ENCODE measurements at regions not wholly inside any gene's neighbourhood (a gene's known extent, or its start where the extent isn't known, plus 50 kb on each side); places are given as distances from the start of the nearest gene placed in this dataset.

DNA sequence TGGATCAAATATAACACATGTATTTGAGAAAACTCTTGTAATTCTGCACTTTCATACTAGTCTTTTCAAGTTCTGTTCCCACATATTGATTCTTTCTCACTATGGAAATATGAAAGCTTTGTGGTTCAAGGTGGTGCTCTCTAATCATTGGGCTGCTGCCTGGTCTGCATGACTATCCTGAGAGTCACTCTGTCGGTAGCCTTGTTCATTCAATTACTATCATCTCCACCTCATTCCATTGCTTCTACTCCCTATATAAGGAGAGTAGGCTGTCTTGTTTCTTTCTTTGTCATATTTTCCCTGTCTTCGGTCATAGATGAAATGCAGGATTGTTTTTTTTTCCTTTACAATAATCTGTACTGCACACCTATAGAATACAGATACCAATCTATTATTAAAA, 341.4 kb upstream of the ACTBL2 start:
- no peak for DNase-seq (ENCODE audit: low read depth in 4 of 4, low spot score in 1 of 4)

DNA sequence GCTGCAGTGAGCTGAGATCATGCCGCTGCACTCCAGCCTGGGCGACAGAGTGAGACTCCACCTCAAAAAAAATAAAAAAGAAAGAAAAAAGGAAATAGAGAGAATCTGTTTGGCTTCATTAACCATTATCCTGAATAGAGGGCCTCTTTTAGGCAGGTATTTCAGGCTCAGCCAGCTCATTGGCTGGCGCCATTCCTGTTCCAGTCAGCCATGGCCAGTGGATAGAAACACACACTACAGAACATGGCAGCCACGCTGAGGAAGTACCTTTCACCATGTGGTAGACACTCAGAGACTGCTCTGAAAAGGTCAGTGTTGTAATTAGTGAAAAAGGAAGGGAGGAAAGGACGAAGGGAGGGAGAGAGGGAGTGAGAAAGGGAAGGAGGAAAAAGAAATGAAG, 340.0 kb upstream of the ACTBL2 start:
- DNase-seq (ENCODE audit: low read depth in 4 of 4, low spot score in 1 of 4), result no peak

DNA sequence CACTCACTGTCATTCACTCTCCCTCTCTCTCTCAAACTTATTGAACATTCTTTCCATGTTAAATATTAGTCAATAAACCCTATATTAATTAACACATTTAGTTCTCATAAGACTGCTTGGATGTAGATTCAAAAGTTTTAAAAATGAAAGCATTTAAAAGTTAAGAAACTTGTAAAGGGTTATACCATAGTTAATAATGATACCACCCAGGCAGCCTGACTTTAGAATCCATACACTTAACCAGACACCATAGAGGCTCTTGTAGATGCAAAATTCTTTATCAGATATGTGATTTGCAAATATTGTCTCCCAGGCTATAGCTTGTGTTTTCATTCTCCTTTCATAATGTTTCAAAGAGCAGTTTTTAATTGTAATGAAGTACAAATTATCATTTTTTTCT, 335.8 kb upstream of the ACTBL2 start:
- DNase-seq (ENCODE audit: low read depth in 4 of 4, low spot score in 1 of 4), result no peak

DNA sequence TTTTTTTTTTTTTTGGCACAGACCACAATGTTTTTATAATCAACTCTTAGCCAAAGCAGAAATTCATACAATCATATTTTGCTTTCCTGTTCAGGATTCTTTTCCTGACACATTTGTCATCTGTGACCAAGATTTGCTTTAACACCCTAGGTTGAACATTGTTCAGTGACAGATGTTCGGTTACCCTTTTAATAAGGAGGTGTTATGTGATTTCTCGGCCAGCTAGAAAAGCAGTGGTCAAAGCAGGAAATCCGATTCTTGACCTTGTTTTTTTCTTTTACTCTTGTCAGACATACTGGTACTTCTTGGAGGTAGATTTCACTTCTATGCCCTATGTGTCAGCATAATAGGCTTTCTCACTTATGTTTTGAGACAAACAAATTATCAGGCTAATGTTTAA, 335.3 kb upstream of the ACTBL2 start:
- DNase-seq (ENCODE audit: low read depth in 4 of 4, low spot score in 1 of 4), result no peak

DNA sequence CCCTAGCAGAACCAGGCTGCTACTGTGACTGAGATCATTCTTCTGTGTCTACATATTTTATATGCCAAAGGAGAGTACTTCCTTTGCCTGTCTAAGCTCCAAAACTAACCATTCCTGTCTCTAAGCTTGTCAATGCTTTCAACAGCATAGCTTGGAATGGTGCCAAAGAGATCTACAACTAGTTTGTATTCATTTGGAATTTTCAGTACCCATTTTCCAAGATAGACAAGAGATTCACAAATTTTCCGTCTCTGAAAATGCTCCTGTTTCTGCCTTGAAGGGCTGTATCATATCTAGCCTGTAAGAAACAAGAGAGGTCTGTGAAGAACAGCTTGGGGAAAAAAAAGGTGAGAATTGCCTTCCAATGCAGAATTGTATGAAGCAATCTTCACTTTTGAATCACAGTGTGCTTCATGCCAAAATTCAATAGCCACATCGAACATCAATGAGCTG, 334.4 kb upstream of the ACTBL2 start:
- DNase-seq (ENCODE audit: low read depth in 4 of 4, low spot score in 1 of 4), result no peak

- DNase-seq (ENCODE audit: low read depth in 4 of 4, low spot score in 1 of 4), result no peak
These were observed 333.5 kb upstream of the ACTBL2 start for GRCh38 chr5:57816108-57816507.

DNA sequence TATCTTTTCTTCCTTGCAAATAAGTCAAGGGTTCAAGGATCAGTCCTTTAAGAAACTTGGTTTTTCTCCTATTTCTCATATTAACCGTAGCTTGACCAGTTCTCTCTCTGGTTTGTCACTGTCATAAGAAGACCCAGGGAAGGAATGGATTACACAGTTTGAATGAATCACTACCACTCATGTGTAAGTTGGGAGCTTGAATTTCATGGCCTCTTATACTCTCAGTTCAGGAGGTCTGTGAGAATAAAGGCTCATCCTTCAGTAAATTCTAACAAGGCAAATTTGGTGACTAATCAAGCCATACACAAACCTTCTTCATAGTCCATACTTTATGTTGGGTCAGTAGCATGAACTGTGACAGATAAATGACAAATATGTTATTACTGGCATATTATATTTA, 323.1 kb upstream of the ACTBL2 start:
- no peak for DNase-seq (ENCODE audit: low read depth in 4 of 4, low spot score in 1 of 4)

- no peak for DNase-seq (ENCODE audit: low read depth in 4 of 4, low spot score in 1 of 4)
These were observed 322.6 kb upstream of the ACTBL2 start for GRCh38 chr5:57805170-57805569.

GRCh38 chr5:57804505-57804904, 321.9 kb upstream of the ACTBL2 start:
- no peak for DNase-seq (ENCODE audit: low read depth in 4 of 4, low spot score in 1 of 4)

DNA sequence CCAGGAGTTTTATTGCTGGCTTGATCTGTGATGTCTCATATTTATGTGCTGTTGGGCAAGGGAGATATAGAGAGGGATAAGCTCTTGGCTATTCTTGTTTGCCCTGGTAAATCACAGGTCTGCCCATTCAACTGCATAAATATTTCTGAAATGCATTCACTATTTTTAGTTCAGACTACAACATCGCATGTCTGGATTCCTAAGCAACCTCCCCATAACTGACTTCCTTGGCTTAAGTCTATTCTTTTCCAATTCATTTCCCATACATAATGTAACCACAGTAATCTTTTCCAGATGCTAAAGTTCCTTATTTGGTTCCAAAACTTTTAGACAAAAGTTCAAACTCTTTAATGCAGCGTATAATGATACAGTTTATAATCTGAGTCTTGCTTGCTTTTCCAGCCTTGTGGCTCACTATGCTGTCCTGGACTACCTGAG, 321.4 kb upstream of the ACTBL2 start:
- no peak for DNase-seq (ENCODE audit: low read depth in 4 of 4, low spot score in 1 of 4)

- DNase-seq (ENCODE audit: low read depth in 4 of 4, low spot score in 1 of 4), result no peak
These were observed 319.5 kb upstream of the ACTBL2 start for GRCh38 chr5:57802131-57802530.

- no peak for DNase-seq (ENCODE audit: low read depth in 4 of 4, low spot score in 1 of 4)
These were observed 312.6 kb upstream of the ACTBL2 start for GRCh38 chr5:57795203-57795602.

GRCh38 chr5:57791875-57792274, 309.3 kb upstream of the ACTBL2 start:
- DNase-seq (ENCODE audit: low read depth in 4 of 4, low spot score in 1 of 4), result no peak

- DNase-seq (ENCODE audit: low read depth in 4 of 4, low spot score in 1 of 4), result no peak
These were observed 303.3 kb upstream of the ACTBL2 start for GRCh38 chr5:57785946-57786345.

DNA sequence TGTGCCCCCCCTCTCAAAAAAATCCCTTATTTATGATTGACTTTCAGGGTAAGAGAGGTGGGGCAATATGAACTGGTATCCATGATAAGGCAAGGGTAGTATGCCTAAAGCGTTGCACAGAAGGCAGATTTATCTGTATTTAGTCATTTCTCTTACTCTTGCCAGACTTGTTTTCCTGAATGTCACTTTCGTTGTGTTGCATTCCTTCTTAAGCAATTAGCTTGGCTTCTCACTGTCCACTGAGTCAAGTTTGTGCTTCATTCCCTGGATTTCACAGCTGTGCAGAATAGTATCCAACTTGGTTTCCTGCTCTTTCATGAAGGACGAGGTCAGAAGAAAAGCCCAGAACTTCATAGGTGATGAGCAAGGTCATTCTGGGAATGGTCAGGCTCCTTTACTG, 301.5 kb upstream of the ACTBL2 start:
- DNase-seq (ENCODE audit: low read depth in 4 of 4, low spot score in 1 of 4), result no peak

GRCh38 chr5:57783693-57784092, 301.1 kb upstream of the ACTBL2 start:
- DNase-seq (ENCODE audit: low read depth in 4 of 4, low spot score in 1 of 4), result no peak

GRCh38 chr5:57780961-57781325, 298.3 kb upstream of the ACTBL2 start:
- DNase-seq (ENCODE audit: low read depth in 4 of 4, low spot score in 1 of 4), result no peak

GRCh38 chr5:57780306-57780960, 297.8 kb upstream of the ACTBL2 start:
- no peak for DNase-seq (ENCODE audit: low read depth in 4 of 4, low spot score in 1 of 4)

GRCh38 chr5:57779383-57780223, 297.0 kb upstream of the ACTBL2 start:
- no peak for DNase-seq (ENCODE audit: low read depth in 4 of 4, low spot score in 1 of 4)

GRCh38 chr5:57778501-57779091, 296.0 kb upstream of the ACTBL2 start:
- no peak for DNase-seq (ENCODE audit: low read depth in 4 of 4, low spot score in 1 of 4)

- no peak for DNase-seq (ENCODE audit: low read depth in 4 of 4, low spot score in 1 of 4)
These were observed 294.6 kb upstream of the ACTBL2 start for GRCh38 chr5:57777174-57777581.

DNA sequence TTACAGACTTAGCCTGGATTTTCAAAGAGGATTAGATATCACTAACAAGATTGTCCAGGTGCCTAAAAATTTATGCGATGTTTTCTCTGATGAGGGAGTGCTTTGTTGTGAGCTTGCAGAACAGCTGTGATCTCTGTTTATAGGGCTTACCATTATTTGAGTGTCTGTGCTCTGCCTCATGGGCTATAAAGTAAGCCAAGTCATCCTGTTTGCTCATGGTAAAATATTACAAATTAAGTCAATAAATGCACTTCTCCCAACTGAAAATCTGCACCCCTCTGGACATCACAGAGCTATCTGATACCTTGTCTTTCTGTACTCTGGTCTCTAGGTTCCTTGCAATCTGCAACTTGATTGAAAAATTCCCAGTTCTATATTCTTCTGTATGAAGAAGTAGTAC, 293.4 kb upstream of the ACTBL2 start:
- DNase-seq (ENCODE audit: low read depth in 4 of 4, low spot score in 1 of 4), result no peak

Measured in stimulated activated CD4-positive, alpha-beta T cell treated with anti-CD3 and anti-CD28 coated beads, Interleukin-1b, Interleukin-23, amount 100 ng/mL, for 24 hours (primary cell).